Suprapubic skin (tissue), 4 donors: ENCODE measurements at regions not wholly inside any gene's neighbourhood (a gene's known extent, or its start where the extent isn't known, plus 50 kb on each side); places are given as distances from the start of the nearest gene placed in this dataset.

ENCODE experiments used
- DNase-seq, 2 donors: peaks; one replicate each; pipeline ENCODE4 v3.0.0-alpha.2; 2019; ENCODE audit warnings: low spot score in 2 of 2
- H3K27ac ChIP-seq: fragments of 200-600 bp; sonication (generic); one replicate; pipeline ENCODE4 v1.5.1; 2019
- H3K27me3 ChIP-seq: fragments of 200-600 bp; sonication (generic); one replicate; pipeline ENCODE4 v1.5.1; 2019
- H3K36me3 ChIP-seq: fragments of 200-600 bp; sonication (generic); one replicate; pipeline ENCODE4 v1.5.1; 2019
- H3K4me1 ChIP-seq: fragments of 200-600 bp; sonication (generic); one replicate; pipeline ENCODE4 v1.5.1; 2019
- H3K4me3 ChIP-seq: fragments of 200-600 bp; sonication (generic); one replicate; pipeline ENCODE4 v1.5.1; 2019; ENCODE audit warnings: mild to moderate bottlenecking
- H3K9me3 ChIP-seq: fragments of 200-600 bp; sonication (generic); one replicate; pipeline ENCODE4 v1.5.1; 2019
- EP300 ChIP-seq: sonication (generic); formaldehyde crosslinking; IDR thresholded peaks from one replicate; pipeline ENCODE4 v1.6.1; 2017; ENCODE audit warnings: antibody characterized with exemption
- POLR2A ChIP-seq, 2 donors: fragments of 450-650 bp; IDR thresholded peaks; one replicate each; pipeline ENCODE4 v1.6.1; 2017; ENCODE audit warnings: antibody characterized with exemption in 2 of 2, mild to moderate bottlenecking in 2 of 2, moderate library complexity in 2 of 2
- POLR2AphosphoS5 ChIP-seq, 3 donors: sonication (generic); formaldehyde crosslinking; IDR thresholded peaks; one replicate each; pipeline ENCODE4 v1.6.1; 2017; ENCODE audit warnings: antibody characterized with exemption in 3 of 3
- WGBS: methylation state at CpG from one replicate; pipeline ENCODE4 v1.1.5; 2018; 5-methylcytosine and 5-hydroxymethylcytosine counted together
- TF ChIP-seq, protein P1 (sequence below), 2 donors: fragments of 200-600 bp in 1 of 2; fragments of 450-650 bp in 1 of 2; sonication (generic) in 1 of 2; IDR thresholded peaks; one replicate each; pipeline ENCODE4 v1.5.1; 2016 to 2019; ENCODE audit warnings: antibody characterized with exemption in 2 of 2, mild to moderate bottlenecking in 1 of 2, moderate library complexity in 1 of 2

DNA sequence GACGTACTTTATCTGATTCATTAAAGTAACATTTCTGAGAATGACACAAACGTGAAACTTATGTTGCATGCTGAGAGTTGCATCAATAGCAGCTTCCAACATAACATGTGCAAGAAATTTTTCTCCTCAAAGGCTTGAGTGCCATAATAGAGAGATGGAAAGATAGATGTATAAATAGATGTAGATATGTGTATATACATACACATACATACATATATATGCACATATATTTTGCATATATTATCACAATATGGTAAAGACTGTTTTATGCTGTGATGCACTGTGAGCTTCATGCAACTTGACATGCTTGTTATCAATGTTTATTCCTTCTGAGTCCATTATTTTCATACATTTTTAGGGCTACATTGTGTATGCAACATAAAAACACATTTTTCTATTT, 270.6 kb upstream of the GALNTL6 start:
- TF ChIP-seq, protein P1, sequence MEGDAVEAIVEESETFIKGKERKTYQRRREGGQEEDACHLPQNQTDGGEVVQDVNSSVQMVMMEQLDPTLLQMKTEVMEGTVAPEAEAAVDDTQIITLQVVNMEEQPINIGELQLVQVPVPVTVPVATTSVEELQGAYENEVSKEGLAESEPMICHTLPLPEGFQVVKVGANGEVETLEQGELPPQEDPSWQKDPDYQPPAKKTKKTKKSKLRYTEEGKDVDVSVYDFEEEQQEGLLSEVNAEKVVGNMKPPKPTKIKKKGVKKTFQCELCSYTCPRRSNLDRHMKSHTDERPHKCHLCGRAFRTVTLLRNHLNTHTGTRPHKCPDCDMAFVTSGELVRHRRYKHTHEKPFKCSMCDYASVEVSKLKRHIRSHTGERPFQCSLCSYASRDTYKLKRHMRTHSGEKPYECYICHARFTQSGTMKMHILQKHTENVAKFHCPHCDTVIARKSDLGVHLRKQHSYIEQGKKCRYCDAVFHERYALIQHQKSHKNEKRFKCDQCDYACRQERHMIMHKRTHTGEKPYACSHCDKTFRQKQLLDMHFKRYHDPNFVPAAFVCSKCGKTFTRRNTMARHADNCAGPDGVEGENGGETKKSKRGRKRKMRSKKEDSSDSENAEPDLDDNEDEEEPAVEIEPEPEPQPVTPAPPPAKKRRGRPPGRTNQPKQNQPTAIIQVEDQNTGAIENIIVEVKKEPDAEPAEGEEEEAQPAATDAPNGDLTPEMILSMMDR (IDR thresholded peaks at IDR 0.05), result no peak
- TF ChIP-seq POLR2A (IDR thresholded peaks at IDR 0.05) (no peak), EP300 (no peak), POLR2AphosphoS5 (IDR thresholded peaks at IDR 0.05) (no peak)
- no peak for DNase-seq

DNA sequence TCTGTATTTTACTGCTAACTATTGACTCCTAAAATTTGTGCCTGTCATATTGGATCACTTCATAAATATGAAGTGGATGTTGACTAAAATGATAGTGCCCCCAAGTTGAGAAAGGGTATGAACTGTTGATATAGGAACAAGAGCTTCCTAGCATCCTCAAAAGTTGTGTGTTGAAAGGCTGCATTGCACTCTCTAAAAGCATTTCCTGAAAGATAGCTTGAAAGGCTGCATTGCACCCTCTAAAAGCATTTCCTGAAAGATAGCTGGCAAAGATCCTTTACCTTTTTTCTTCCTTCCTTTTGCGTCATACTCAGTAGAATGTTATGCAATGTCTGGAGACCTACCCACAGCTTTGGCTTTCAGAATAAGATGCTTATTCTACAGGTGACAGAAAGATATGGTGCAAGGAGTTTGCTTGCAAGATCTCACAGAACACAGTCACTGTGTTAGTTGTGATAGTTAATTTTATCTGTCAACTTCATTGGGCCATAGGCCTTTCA, 274.6 kb upstream of the GALNTL6 start:
- H3K36me3 ChIP-seq, result no peaks in the 10 kb centered on the region
- no peaks in the 10 kb centered on the region for H3K9me3 ChIP-seq
- DNase-seq, result no peak
- H3K27ac ChIP-seq, result no peak overlapping the region
- no peaks in the 10 kb centered on the region for H3K27me3 ChIP-seq
- H3K4me1 ChIP-seq, result no peaks in the 10 kb centered on the region
- TF ChIP-seq POLR2AphosphoS5 (IDR thresholded peaks at IDR 0.05), result no peak
- no peak for TF ChIP-seq POLR2A (IDR thresholded peaks at IDR 0.05)
- no peak for TF ChIP-seq EP300
- H3K4me3 ChIP-seq, result no peak overlapping the region
- 42% methylated on average over 1 of the region's 1 CpG for WGBS

More for the DNA sequence above, 270.6 kb upstream of the GALNTL6 start:
- Histone ChIP-seq H3K36me3 (no peaks in the 10 kb centered on the region), H3K27me3 (no peaks in the 10 kb centered on the region), H3K4me3 (no peak overlapping the region), H3K9me3 (no peaks in the 10 kb centered on the region), H3K27ac (no peak overlapping the region), H3K4me1 (no peaks in the 10 kb centered on the region)
- WGBS, result 58% methylated on average over 2 of the region's 2 CpGs

DNA sequence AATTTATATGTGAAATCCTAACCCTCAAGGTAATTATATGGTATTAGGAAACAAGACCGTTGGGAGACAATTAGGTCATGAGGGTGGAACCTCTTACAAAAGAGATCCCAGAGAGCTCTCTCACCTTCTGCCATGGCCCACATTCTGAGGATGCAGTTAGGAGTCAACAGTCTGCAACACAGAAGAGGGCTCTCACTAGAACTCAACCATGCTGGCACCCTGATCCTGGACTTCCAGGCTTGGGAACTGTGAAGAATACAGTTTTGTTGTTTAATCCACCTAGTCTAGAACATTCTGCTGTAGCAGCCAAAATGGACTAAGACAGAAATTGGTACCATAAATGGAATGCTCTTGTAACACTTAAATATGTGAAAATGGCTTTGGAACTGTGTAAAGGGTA, 278.8 kb upstream of the GALNTL6 start:
- H3K4me1 ChIP-seq, result no peaks in the 10 kb centered on the region
- no peaks in the 10 kb centered on the region for H3K36me3 ChIP-seq
- no peak overlapping the region for H3K4me3 ChIP-seq
- no peaks in the 10 kb centered on the region for H3K9me3 ChIP-seq
- no peak for DNase-seq
- H3K27me3 ChIP-seq, result no peaks in the 10 kb centered on the region
- H3K27ac ChIP-seq, result no peak overlapping the region
- 48% methylated on average over 1 of the region's 1 CpG for WGBS
- TF ChIP-seq POLR2AphosphoS5 (IDR thresholded peaks at IDR 0.05) (no peak), EP300 (no peak), POLR2A (IDR thresholded peaks at IDR 0.05) (no peak)
- TF ChIP-seq, protein P1 (IDR thresholded peaks at IDR 0.05), result no peak

DNA sequence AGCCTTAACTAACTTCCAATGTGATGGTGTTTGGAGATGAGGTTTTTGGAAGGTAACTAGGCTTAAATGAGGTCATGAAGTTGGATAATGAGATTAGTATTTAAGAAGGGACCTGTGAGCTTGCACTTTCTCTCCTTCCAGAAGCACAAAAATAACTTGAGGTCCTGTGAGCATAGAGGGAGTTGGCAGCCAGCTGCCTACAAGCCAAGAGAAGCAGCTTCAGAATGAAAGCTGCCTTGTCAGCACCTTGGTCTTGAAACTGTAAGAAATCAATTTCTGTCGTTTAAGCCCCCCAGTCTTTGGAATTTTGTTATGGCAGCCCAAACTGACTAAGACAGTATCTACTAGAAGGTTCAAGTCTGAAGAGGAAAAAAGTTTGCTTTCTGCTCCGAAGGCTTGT, 280.2 kb upstream of the GALNTL6 start:
- no peak overlapping the region for H3K27ac ChIP-seq
- H3K27me3 ChIP-seq, result no peaks in the 10 kb centered on the region
- no peaks in the 10 kb centered on the region for H3K9me3 ChIP-seq
- no peak overlapping the region for H3K4me3 ChIP-seq
- 58% methylated on average over 2 of the region's 2 CpGs for WGBS
- H3K4me1 ChIP-seq, result no peaks in the 10 kb centered on the region
- TF ChIP-seq POLR2A (IDR thresholded peaks at IDR 0.05) (no peak), EP300 (no peak), POLR2AphosphoS5 (IDR thresholded peaks at IDR 0.05) (no peak)
- TF ChIP-seq, protein P1 (IDR thresholded peaks at IDR 0.05), result no peak
- no peak for DNase-seq
- no peaks in the 10 kb centered on the region for H3K36me3 ChIP-seq

DNA sequence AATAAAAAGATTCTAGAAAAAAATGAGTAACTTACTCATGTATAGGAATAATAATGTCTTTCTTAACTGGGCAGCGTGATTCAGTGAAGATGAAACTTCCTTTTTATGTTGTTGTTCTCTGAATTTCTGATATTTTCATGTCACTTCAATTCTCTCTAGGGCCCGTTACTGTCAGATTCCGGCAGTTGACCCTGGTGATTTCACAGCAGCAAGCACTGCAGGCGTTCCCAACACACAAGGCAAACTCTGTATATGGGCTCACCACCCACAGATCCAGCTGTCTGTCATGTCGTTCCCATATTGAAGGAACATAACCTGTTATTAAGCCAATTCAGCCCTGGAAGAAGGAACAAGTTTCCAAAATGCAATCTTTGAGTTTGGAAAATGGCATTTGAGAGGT, 288.3 kb upstream of the GALNTL6 start:
- no peaks in the 10 kb centered on the region for H3K9me3 ChIP-seq
- no peaks in the 10 kb centered on the region for H3K36me3 ChIP-seq
- H3K27me3 ChIP-seq, result no peaks in the 10 kb centered on the region
- TF ChIP-seq POLR2AphosphoS5 (IDR thresholded peaks at IDR 0.05) (no peak), POLR2A (IDR thresholded peaks at IDR 0.05) (no peak), EP300 (no peak)
- TF ChIP-seq, protein P1 (IDR thresholded peaks at IDR 0.05), result no peak
- H3K4me1 ChIP-seq, result no peaks in the 10 kb centered on the region
- no peak overlapping the region for H3K4me3 ChIP-seq
- WGBS, result 58% methylated on average over 5 of the region's 5 CpGs
- DNase-seq, result no peak
- H3K27ac ChIP-seq, result no peak overlapping the region

DNA sequence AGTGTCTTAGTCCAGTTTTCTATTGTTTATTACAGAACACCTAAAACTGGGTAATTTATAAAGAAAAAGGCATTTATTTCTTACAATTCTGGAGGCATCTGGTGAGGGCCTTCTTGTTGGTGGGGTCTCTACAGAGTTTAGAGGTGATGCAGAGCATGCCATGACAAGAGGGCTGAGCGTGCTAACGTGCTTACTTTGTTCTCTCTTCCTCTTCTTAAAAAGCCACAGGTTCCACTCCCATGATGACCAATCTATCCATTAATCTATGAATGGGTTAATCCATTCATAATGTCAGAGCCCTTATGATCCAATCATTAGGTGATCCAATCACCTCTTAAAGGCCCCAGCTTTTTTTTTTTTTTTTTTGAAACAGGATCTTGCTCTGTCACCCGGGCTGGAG, 291.5 kb upstream of the GALNTL6 start:
- H3K4me1 ChIP-seq, result no peaks in the 10 kb centered on the region
- 57% methylated on average over 3 of the region's 3 CpGs for WGBS

More for the DNA sequence above, 291.5 kb upstream of the GALNTL6 start:
- Histone ChIP-seq H3K9me3 (no peaks in the 10 kb centered on the region), H3K4me3 (no peak overlapping the region), H3K27ac (no peak overlapping the region), H3K36me3 (no peaks in the 10 kb centered on the region), H3K27me3 (no peaks in the 10 kb centered on the region)
- DNase-seq, result no peak
- TF ChIP-seq POLR2AphosphoS5 (IDR thresholded peaks at IDR 0.05) (no peak), POLR2A (IDR thresholded peaks at IDR 0.05) (no peak), EP300 (no peak)
- TF ChIP-seq, protein P1 (IDR thresholded peaks at IDR 0.05), result no peak
